HCT116 (cell line): ENCODE measurements at regions not wholly inside any gene's neighbourhood (a gene's known extent, or its start where the extent isn't known, plus 50 kb on each side); places are given as distances from the start of the nearest gene placed in this dataset.

ENCODE experiments used
- ATAC-seq: fragments of 200-7000 bp; cut with Tn5 transposase; 2 replicates; pipeline ENCODE4 v1.9.1; 2020; ENCODE audit warnings: mild to moderate bottlenecking, moderate library complexity
- BruUV-seq: library from RNA; stranded (reverse); fragments of 400-500 nt; replicated peaks from 2 replicates; lab custom pipeline; 2021; lab: Mats Ljungman, UMichigan
- CTCF ChIA-PET: fragments of 300-600 bp; sonication (Branson Sonifier 250); formaldehyde crosslinking; loops from one replicate; lab custom pipeline; 2021; ENCODE audit warnings: antibody characterized with exemption; lab: Charles Lee
- POLR2A ChIA-PET: fragments of 300-600, 350-600 bp; sonication (Branson Sonifier 250); formaldehyde crosslinking; loops from one replicate; lab custom pipeline; 2021; ENCODE audit warnings: antibody characterized with exemption; lab: Charles Lee
- RAD21 ChIA-PET, 2 experiments: fragments of 300-600 bp; sonication (Branson Sonifier 250); formaldehyde crosslinking; loops; one replicate each; lab custom pipeline; 2023; ENCODE audit warnings: low total read pairs in 2 of 2; ENCODE audit not compliant: uncharacterized antibody in 2 of 2, unreplicated experiment in 2 of 2, low non-redundant PET in 1 of 2; lab: Charles Lee
- DNase-seq: peaks from one replicate; pipeline ENCODE4 v3.0.0-alpha.2; 2010; ENCODE audit warnings: low read depth, low spot score
- H2AFZ ChIP-seq: fragments of 200-600 bp; shearing (Covaris generic), sonication (generic); 2 replicates; pipeline ENCODE4 v1.6.1; 2017; ENCODE audit warnings: low read depth, mixed run types, mixed read lengths, antibody characterized with exemption, low read length; ENCODE audit not compliant: poor library complexity, severe bottlenecking
- H3K27ac ChIP-seq: 2 replicates; pipeline ENCODE4 v1.5.1; 2012; ENCODE audit warnings: low read depth, low read length
- H3K27me3 ChIP-seq: fragments of 200-600 bp; sonication (generic); 2 replicates; pipeline ENCODE4 v1.6.1; 2016; ENCODE audit warnings: mixed run types, low read length, mixed read lengths; ENCODE audit not compliant: insufficient read depth
- H3K36me3 ChIP-seq, 2 experiments: fragments of 200-500 bp in 1 of 2; fragments of 200-600 bp in 1 of 2; sonication (Bioruptor generic) in 1 of 2; sonication (generic) in 1 of 2; 2 replicates each; pipeline versions ENCODE4 v1.5.1 to v1.6.1; 2014 to 2016; ENCODE audit warnings: low read length in 2 of 2, inconsistent platforms in 1 of 2, mixed read lengths in 1 of 2, mixed run types in 1 of 2; ENCODE audit not compliant: insufficient read depth in 2 of 2, control insufficient read depth in 1 of 2
- H3K4me1 ChIP-seq, 2 experiments: fragments of 200-600 bp in 1 of 2; sonication (generic) in 1 of 2; 2 replicates each; pipeline versions ENCODE4 v1.5.1 to v1.6.1; 2012 to 2017; ENCODE audit warnings: low read length in 2 of 2, inconsistent platforms in 1 of 2, mild to moderate bottlenecking in 1 of 2, mixed read lengths in 1 of 2, mixed run types in 1 of 2, moderate library complexity in 1 of 2; ENCODE audit not compliant: insufficient read depth in 2 of 2, control insufficient read depth in 1 of 2
- H3K4me2 ChIP-seq: fragments of 200-600 bp; sonication (generic); 2 replicates; pipeline ENCODE4 v1.6.1; 2017; ENCODE audit warnings: mixed run types, low read length, mixed read lengths
- H3K4me3 ChIP-seq, 2 experiments: fragments of 200-600 bp in 1 of 2; sonication (generic) in 1 of 2; replicated peaks in 1 of 2; 2 replicates each; pipeline ENCODE4 v1.5.1; 2011 to 2016; ENCODE audit warnings: low read length in 2 of 2, control low read depth in 1 of 2, low read depth in 1 of 2, mild to moderate bottlenecking in 1 of 2, mixed read lengths in 1 of 2, mixed run types in 1 of 2
- H3K79me2 ChIP-seq: fragments of 200-600 bp; sonication (generic); 2 replicates; pipeline ENCODE4 v1.6.1; 2017; ENCODE audit warnings: mild to moderate bottlenecking, mixed run types, low read length, moderate library complexity, mixed read lengths; ENCODE audit not compliant: insufficient read depth
- H3K9ac ChIP-seq: fragments of 200-600 bp; sonication (generic); 2 replicates; pipeline ENCODE4 v1.6.1; 2016; ENCODE audit warnings: low read length, mixed read lengths
- H3K9me2 ChIP-seq: fragments of 200-600 bp; sonication (generic), shearing (Covaris generic); 2 replicates; pipeline ENCODE4 v1.6.1; 2017; ENCODE audit warnings: mixed run types, mild to moderate bottlenecking, moderate library complexity; ENCODE audit not compliant: insufficient read depth
- H3K9me3 ChIP-seq, 2 experiments: fragments of 200-500 bp in 1 of 2; fragments of 200-600 bp in 1 of 2; sonication (Bioruptor generic) in 1 of 2; sonication (generic) in 1 of 2; 2 replicates each; pipeline ENCODE4 v1.6.1; 2014 to 2017; ENCODE audit warnings: low read length in 2 of 2, mixed read lengths in 2 of 2, inconsistent platforms in 1 of 2, low read depth in 1 of 2, mild to moderate bottlenecking in 1 of 2, mixed run types in 1 of 2, moderate library complexity in 1 of 2; ENCODE audit not compliant: control insufficient read depth in 1 of 2, insufficient read depth in 1 of 2
- H4K20me1 ChIP-seq: fragments of 200-600 bp; sonication (generic), shearing (Covaris generic); 2 replicates; pipeline ENCODE4 v1.6.1; 2017; ENCODE audit warnings: mixed run types, mild to moderate bottlenecking, moderate library complexity; ENCODE audit not compliant: insufficient read depth
- ATF3 ChIP-seq: IDR thresholded peaks from 2 replicates; pipeline ENCODE4 v1.6.1; 2012
- CBX3 ChIP-seq: IDR thresholded peaks from 2 replicates; pipeline ENCODE4 v1.6.1; 2012; ENCODE audit warnings: low read depth
- CEBPB ChIP-seq: IDR thresholded peaks from 2 replicates; pipeline ENCODE4 v1.6.1; 2012; ENCODE audit warnings: low read depth
- CTCF ChIP-seq, 3 experiments: fragments of 200-600 bp in 1 of 3; sonication (generic) in 1 of 3; IDR thresholded peaks in 2 of 3; conservative IDR thresholded peaks in 1 of 3; 2 replicates each; pipeline ENCODE4 v1.5.1; 2012 to 2017; ENCODE audit warnings: low read depth in 2 of 3, low read length in 2 of 3, antibody characterized with exemption in 1 of 3, borderline replicate concordance in 1 of 3, control low read depth in 1 of 3, mild to moderate bottlenecking in 1 of 3, mixed read lengths in 1 of 3, mixed run types in 1 of 3, moderate library complexity in 1 of 3; ENCODE audit not compliant: insufficient read depth in 1 of 3
- EGR1 ChIP-seq: IDR thresholded peaks from 2 replicates; pipeline ENCODE4 v1.6.1; 2012; ENCODE audit warnings: low read depth
- ELF1 ChIP-seq: IDR thresholded peaks from 2 replicates; pipeline ENCODE4 v1.6.1; 2012; ENCODE audit warnings: low read depth, borderline replicate concordance
- EZH2 ChIP-seq: fragments of 200-600 bp; sonication (generic); IDR thresholded peaks from 2 replicates; pipeline ENCODE4 v1.6.1; 2017; ENCODE audit warnings: antibody characterized with exemption, mixed run types
- JUND ChIP-seq: IDR thresholded peaks from 2 replicates; pipeline ENCODE4 v1.6.1; 2012
- MAX ChIP-seq: IDR thresholded peaks from 2 replicates; pipeline ENCODE4 v1.6.1; 2012
- POLR2A ChIP-seq: IDR thresholded peaks from 2 replicates; pipeline ENCODE4 v1.7.0; 2011; ENCODE audit warnings: borderline replicate concordance; ENCODE audit not compliant: insufficient read depth, insufficient read length; ENCODE audit errors: extremely low read depth
- POLR2AphosphoS5 ChIP-seq: IDR thresholded peaks from 2 replicates; pipeline ENCODE4 v1.6.1; 2011; ENCODE audit warnings: mild to moderate bottlenecking, low read depth, low read length, moderate library complexity
- SIN3A ChIP-seq: IDR thresholded peaks from 2 replicates; pipeline ENCODE4 v1.6.1; 2012; ENCODE audit warnings: low read depth
- SP1 ChIP-seq: IDR thresholded peaks from 2 replicates; pipeline ENCODE4 v1.6.1; 2012; ENCODE audit warnings: low read depth
- SRF ChIP-seq: IDR thresholded peaks from 2 replicates; pipeline ENCODE4 v1.6.1; 2012; ENCODE audit warnings: low read depth
- ZFX ChIP-seq: fragments of 450-650 bp; IDR thresholded peaks from 2 replicates; pipeline ENCODE4 v1.6.1; 2017
- intact Hi-C: fragments of 100-400 bp; cut with micrococcal nuclease; formaldehyde crosslinking; loops from 2 replicates; pipeline ENCODE4 v1.10.0; 2022

- ATAC-seq (no peak), DNase-seq (no peak)
- no peaks in the 10 kb centered on the region for H3K79me2 ChIP-seq
- no TSS peak for BruUV-seq
- intact Hi-C loops, result no loop called here
- no peak overlapping the region for H2AFZ ChIP-seq
- no peaks in the 10 kb centered on the region for H3K36me3 ChIP-seq
- H3K9me2 ChIP-seq, result no peaks in the 10 kb centered on the region
- no peaks in the 10 kb centered on the region for H3K9me3 ChIP-seq
- CTCF ChIA-PET, result no interaction called here
- no peak overlapping the region for H3K4me3 ChIP-seq
- no peak overlapping the region for H3K4me2 ChIP-seq
- no peaks in the 10 kb centered on the region for H3K4me1 ChIP-seq
- H3K27me3 ChIP-seq, result no peaks in the 10 kb centered on the region
- H4K20me1 ChIP-seq, result no peaks in the 10 kb centered on the region
- no peak overlapping the region for H3K9ac ChIP-seq
- RAD21 ChIA-PET, result no interaction called here
- POLR2A ChIA-PET, result no interaction called here
- TF ChIP-seq EGR1 (no peak), SIN3A (no peak)
- TF ChIP-seq, all 23 proteins: peak for 0
- no peak overlapping the region for H3K27ac ChIP-seq
These were observed 181.2 kb upstream of the MME start for GRCh38 chr3:154898916-154899315.

- ChIA-PET POLR2A (no interaction called here), RAD21 (no interaction called here), CTCF (no interaction called here)
- no peaks in the 10 kb centered on the region for H3K4me1 ChIP-seq
- ATAC-seq (no peak), DNase-seq (no peak)
- H3K79me2 ChIP-seq, result no peaks in the 10 kb centered on the region
- no peak overlapping the region for H3K4me3 ChIP-seq
- intact Hi-C loops, result no loop called here
- H3K9ac ChIP-seq, result no peak overlapping the region
- H2AFZ ChIP-seq, result no peak overlapping the region
- no peaks in the 10 kb centered on the region for H3K9me2 ChIP-seq
- H3K9me3 ChIP-seq, result no peaks in the 10 kb centered on the region
- BruUV-seq, result no TSS peak
- no peak overlapping the region for H3K4me2 ChIP-seq
- H3K27ac ChIP-seq, result no peak overlapping the region
- no peaks in the 10 kb centered on the region for H4K20me1 ChIP-seq
- H3K27me3 ChIP-seq, result no peaks in the 10 kb centered on the region
- no peak for TF ChIP-seq CTCF (IDR thresholded peaks at IDR 0.05 in 2 of 3, conservative IDR thresholded peaks at IDR 0.05 in 1 of 3; ENCODE audit: borderline replicate concordance in 1 of 3, insufficient read depth in 1 of 3, low read depth in 2 of 3, low read length in 2 of 3)
- TF ChIP-seq SP1, result no peak
- TF ChIP-seq POLR2A, result no peak
- no peak for TF ChIP-seq CBX3
- TF ChIP-seq SRF, result no peak
- no peak for TF ChIP-seq MAX
- TF ChIP-seq ZFX, result no peak
- TF ChIP-seq CEBPB, result no peak
- no peak for TF ChIP-seq EZH2
- TF ChIP-seq POLR2AphosphoS5, result no peak
- no peak for TF ChIP-seq ATF3
- no peak for TF ChIP-seq ELF1
- no peak for TF ChIP-seq JUND
- no peaks in the 10 kb centered on the region for H3K36me3 ChIP-seq
These were observed 181.7 kb upstream of the MME start for GRCh38 chr3:154898443-154898842.
